ENCODE measurements at regions not wholly inside any gene's neighbourhood (a gene's known extent, or its start where the extent isn't known, plus 50 kb on each side); places are given as distances from the start of the nearest gene placed in this dataset.

DNA sequence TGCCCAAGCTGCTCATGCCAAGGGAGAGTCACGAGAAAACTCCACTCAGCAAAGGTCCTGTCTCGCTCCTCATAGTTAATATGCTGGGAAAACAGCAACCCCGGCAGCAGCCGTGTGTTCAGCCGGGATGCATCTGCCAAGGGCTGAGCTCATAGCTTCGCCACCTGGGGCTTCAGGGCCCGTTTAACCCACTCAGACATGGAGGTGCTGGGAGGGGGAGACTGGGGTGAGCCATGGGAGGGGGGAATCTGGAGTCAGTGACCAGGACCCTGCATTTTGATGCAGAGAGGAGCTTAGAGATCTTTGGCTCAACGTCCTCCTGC, 283.4 kb downstream of the PTPRU start:
- DNase-seq: no peak

DNA sequence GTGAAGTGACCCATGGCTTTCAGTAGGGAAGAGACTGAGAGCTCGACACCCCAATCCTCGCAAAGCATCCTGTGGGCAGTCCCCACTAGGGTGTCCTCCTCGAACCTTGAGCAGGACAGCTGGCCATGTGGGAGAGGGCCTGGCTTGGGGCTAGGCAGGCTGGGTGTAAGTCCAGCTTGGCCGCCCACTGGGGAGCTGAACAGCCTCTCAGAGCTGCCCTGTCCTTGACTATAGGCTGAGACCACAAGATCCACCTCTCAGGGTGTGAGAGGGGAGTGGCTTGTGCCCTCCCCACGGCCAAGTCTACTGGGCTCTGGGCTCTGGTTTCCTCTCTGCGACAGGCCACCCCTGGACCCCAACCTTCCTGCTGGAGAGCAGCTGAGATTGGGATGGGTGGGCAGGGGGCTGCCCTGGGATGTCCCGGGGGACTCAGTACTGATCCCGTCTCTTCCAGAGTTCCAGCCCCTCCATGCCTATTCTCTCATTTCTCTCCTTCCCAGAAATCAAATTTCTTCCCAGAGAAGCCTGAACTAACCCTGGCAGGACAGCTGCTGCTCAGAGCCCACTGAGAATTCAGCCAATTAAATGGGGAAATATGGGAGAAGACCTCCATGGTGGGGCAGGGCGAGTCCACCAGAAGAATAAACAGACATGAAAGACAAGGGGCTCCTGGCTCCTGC, 282.9 kb downstream of the PTPRU start:
- DNase-seq: no peak

DNA sequence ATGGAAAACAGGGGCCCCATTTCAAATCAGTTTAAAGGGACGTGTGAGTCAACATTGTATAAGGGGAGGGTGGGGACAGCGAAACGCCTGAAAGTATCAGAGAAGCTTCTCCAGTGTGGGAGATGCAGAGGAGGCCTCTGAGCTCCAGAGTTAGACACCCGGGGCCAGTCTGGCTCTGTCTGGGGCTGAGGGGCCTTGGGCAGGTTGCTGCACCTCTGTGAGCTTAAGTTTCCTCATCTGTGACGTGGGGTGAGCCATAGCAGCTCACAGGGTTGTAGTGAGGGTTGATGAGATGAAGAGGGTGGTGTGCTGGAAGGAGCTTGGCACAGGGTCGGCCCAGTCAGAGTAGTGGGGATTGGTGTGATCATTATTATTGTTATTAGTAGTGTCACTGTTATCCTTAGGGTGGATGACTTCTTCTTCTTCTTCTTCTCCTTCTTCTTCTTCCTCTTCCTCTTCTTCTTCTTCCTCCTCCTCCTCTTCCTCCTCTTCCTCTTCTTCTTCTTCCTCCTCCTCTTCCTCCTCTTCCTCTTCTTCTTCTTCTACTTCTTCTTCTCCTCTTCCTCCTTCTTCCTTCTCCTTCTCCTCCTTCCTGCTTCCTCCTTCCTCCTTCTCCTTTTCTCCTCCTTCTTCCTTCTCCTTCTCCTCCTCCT, 282.0 kb downstream of the PTPRU start:
- DNase-seq: no peak

DNA sequence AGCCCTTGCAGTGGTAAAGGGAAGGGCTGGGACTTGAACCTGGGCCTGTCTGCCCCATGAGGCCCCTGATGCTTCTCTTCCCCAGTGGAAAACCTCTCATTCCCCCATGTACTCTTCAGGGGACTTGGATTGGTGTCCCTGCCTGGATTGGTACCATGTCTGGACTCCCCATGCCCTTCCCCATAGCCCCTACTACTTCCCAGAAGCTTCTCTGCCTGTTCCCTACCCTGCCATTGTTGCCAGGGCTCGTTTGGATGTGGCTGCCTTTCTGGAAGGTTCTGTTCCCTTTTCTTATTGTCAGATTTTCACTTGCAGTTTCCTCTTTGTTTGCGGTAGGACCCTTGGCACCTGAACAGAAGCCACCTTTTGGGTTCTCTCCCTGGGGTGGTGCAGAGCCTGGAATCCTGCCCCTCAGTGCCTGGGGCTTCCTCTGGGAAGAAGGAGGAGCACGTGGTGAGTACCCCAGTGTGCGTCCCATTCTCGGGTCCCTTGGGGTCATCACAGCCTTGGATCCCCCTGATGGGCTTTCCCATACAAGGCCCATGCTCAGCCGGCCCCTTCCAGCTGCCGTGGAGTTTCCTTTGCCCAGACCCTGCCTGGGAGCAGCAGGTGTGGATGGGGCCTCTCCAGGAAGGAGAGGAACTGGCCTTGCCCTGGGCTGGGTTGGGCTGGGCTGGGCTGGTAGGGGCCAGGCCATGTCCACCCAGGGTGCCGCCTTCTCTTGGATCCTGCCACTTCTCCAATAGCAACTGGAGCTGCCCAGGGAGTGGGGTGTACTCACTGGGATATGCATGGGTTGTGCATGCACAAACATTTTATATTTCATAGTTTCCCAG, 281.1 kb downstream of the PTPRU start:
- no peak for DNase-seq

DNA sequence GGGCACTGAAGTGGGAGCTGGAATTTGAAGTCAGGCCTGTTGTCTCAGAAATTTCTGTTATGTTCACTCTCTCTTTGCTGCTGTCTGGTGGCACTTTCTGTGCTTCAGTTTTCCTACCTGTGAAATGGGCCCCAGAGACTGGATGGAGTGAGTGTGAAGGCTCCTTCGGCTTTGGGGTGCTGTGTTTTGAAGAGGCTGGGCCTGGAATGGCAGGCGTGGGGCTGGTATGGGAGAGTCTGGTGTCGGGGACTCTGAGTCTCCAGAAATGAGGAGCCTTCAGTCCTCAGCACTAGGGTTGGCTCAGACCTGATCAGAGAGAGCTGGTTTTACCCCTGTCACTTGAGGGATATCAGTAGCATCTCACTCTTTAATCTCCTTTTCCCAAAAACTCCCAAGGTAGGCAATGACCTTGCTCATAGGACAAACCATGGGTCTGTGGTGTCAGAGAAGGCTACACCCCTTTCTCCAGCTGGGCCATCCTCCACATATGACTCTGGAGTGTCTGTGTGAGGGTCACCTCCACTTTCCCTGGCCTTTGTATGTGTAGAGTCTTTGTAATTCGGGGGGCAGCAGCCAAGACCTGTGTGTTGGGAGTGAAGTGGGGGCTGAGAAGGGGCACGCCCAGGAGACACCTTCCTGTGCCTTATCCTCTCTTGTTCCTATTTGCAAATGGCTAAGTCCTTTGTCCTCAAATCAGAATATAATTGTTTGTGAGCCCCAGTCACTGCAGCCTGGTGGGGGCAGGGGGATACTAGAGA, 279.9 kb downstream of the PTPRU start:
- DNase-seq: no peak

DNA sequence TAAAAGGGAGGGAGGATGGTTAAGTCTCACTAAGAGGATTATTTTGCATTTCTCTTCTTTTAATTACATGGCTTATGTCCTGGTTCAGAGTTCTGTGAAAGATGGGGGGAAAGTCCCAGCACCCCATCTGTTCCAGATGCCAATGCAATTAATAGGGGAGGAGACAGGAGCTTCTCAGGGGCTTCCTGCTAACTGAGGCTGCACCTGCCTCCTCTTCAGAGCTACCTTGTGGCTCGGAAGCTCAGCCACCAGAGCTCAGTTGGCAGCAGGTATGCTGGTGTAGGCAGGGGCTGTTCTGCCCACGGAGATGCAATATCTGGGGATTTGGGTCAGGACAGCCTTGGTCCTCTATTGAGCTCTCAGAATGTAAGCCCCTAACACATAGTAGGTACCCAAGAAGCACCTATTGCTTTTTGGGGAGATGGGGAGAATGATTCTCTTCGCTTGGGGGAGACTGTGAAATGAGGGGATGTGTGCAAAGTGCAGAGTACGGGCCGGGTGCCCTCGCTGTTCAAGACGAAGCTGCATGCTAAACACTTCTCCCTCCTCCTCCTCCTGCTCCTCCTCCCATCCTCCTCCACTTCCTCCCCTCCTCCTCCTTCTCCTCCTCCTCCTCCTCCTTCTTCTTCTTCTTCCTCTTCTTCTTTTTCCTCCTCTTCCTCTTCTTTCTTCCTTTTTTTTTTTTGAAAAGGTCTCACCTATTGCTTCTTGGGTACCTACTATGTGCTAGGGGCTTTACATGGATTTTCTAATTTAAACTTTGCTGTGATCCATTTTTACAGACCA, 279.0 kb downstream of the PTPRU start:
- no peak for DNase-seq

DNA sequence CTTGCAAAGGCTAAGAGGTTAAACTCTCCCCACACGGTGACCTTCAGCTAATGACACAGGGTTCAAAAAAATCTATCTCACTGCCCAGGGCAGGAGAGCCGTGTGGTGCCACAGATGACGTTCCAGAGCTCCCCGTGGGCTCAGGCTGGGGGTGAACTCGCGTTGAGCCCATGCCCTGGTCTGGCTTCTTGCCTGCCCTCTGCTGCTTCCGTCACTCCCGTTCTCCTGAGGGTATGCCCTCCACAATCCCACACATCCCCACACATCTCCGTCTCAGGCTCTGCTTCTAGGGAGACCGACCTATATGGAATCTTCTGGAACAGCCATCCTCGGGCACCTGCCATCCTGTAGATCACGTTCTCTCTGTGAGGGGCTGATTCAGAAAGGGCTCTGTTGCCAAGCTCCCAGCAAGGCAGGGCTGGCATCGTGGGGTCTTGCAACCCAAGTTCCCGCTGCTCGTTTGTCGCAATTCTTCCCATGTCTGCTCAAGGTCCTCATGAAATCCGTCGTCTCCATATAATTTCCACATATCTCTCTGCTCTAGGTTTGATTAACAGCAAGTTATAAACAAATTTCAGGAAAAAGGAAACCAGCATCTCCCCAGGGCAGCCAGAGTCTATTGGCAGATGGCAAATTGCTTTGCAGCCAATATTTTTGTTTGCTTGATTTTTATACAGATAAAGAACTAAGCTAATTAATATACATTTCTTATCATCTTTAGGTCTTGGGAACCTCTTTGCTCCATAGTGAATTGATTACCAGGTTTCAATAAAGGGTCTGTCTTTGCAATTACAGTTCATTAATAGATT, 278.2 kb downstream of the PTPRU start:
- no peak for DNase-seq

DNA sequence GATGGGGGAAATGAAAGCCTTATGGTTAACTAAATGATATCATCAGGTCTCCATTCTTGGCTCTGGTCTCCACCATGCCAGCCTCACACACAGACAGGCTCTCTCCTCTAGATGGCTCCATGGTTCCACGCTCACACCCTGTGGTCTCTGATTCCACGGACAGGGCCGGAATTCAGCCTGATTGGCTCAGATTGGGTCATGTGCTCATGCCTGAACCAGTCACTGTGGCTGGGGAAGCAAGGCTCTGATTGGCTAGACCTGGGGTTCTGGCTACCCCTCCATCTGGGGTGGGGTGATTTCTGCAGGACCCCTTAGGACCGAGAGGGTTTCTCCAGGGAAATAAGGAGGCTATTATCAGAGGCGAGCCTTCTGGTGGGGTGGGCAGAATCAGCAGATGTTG, 277.0 kb downstream of the PTPRU start:
- DNase-seq: no peak

DNA sequence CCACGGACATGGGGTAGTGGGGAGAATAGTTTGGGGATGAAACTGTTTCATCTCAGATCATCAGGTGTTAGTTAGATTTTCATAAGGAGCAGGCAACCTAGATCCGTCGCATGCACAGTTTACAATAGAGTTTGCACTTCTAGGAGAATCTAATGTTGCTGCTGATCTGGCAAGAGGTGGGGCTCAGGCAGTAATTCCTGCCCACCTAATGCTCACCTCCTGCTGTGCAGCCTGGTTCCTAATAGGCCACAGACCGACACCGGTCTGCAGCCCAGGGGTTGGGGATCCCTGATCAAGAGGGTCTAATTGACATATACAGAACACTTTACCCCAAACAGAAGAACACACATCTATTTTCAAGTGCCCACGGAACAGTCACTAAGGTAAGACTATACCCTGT, 275.1 kb downstream of the PTPRU start:
- DNase-seq: no peak

DNA sequence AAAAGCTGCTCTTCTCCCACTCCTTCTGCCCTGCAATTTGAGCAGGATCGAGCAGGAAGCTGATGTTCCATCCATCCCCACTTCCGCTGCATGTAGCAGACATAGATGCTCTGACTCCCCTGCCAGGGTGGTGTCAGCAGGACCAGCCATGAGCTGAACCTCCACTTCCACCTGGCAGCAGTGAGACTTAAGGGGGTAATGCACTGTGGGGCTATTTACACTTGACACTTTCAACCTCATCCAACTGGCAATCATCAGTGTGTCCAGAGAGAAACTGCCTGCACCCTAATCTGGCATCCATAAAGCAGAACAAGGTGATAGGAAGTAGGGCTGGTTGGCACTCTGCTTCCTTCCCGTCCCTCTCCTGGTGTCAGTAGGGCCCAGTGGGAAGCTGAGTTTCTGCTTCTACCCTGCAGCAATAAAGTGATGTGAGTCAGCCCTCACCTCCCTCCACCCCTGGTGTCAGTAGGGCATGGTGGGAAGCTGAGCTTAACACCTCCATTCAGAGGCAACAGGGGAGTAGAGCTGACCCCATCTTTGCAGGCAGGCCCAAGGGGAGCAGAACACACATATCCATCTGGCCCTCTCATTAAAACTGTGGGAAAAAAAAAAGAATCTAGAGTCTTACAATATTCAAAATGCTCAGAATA, 272.3 kb downstream of the PTPRU start:
- no peak for DNase-seq

DNA sequence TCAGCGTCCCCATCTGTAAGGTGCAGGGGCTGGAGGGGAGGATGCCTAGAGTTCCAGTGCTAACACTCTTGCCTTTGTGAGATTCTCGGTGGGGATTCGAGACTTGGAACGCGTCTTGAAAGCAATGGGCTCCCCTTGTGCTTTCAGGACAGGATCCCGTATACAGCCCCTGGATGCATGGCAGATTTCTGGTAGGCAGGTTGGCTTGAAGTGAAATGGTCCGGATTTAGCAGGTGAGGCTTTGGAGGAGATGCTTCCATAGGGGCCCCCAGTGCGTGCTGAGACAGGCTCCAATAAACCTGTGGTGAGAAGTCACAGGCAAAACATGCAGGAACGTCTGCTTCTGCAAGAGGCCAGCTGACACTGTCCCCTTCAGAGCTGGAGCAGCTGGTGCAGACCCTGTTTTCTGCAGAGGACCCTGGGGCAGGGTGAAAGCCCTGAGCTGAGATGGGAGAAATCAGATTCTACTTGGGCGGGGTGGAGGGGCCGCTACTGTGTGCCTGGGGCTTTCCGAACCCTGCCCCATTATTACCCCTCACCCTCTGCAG, 270.4 kb downstream of the PTPRU start:
- no peak for DNase-seq

DNA sequence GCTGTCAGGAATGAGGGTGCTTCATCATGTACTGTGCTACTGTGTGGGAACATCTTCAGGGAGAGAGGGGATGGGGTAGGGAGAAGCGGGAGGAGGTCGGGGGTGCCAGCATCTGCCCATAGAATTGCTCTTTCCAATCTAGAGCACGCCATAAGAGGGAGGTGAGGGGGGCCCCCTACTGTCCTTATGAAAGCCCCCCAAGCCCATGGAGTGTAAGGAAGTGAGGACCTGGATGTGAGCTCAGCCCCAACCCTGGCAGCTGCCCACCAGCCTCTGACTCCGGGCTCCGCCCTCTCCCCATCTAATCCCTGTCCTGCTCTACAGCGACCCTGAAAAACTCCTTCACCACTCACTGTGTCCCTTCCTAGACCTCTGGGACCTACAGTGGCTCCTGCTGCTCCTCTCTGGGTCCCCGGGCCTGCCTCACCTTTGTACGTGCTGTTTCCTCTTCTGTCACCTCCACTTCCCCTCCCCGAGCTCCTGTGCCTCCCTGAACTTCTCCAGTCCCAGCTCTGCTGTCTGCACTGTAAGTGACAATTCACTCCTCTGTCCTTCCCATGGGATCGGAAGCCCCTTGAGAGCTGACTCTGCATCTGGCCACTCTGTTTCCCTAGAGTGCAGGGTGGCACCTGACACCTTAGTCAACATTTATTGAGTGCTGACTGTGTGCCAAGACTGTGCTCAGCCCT, 269.4 kb downstream of the PTPRU start:
- DNase-seq: no peak

DNA sequence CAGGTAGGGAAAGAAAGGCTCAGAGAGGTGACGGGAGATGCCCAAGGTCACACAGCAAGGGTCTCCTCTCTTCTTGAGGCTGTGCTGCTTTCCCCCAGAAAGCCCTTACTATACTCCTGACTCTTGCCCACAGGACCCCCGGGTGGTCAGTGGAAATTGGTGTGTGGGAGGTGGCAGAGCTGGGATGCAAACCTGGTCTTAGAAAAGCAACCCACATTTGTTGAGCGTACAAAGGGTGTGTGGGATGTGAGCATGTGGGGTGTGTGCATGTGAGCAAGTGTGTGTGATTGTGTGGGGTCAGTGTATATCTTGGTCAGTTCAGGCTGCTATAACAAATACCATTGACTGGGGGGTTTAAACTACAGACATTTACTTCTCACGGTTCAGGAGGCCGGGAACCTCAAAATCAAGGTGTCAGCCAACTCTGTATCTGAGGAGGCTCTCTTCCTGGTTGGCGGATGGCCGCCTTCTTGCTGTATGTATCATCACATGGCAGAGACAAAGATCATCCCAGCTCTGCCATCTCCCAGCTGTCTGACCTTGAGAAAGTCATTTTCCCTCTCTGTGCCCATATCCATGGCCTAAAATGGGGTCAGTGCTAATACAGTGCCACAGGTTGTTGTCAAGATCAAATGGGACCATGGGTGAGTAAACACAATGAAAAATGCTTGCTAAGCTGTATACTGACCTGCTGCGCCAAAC, 268.5 kb downstream of the PTPRU start:
- DNase-seq: no peak

DNA sequence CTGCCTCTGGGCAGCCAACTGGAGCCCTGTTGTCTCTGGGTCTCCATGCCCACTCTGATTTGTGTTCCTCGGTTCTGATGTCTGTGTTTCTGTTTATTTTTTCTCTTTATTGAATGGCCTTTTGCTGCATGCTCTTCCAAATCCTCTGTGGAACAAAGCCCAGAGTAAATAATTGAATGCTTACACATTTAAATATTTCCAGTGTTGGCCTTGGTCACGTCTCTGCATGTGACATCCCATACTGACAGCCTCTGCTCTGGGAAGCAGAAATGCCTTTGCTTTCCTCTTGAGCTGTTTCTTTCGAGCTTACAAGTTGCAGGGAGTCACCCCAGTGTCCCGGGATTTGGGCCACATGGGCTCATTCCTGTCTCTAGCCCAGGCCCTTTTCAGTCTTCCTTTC, 267.9 kb downstream of the PTPRU start:
- no peak for DNase-seq

DNA sequence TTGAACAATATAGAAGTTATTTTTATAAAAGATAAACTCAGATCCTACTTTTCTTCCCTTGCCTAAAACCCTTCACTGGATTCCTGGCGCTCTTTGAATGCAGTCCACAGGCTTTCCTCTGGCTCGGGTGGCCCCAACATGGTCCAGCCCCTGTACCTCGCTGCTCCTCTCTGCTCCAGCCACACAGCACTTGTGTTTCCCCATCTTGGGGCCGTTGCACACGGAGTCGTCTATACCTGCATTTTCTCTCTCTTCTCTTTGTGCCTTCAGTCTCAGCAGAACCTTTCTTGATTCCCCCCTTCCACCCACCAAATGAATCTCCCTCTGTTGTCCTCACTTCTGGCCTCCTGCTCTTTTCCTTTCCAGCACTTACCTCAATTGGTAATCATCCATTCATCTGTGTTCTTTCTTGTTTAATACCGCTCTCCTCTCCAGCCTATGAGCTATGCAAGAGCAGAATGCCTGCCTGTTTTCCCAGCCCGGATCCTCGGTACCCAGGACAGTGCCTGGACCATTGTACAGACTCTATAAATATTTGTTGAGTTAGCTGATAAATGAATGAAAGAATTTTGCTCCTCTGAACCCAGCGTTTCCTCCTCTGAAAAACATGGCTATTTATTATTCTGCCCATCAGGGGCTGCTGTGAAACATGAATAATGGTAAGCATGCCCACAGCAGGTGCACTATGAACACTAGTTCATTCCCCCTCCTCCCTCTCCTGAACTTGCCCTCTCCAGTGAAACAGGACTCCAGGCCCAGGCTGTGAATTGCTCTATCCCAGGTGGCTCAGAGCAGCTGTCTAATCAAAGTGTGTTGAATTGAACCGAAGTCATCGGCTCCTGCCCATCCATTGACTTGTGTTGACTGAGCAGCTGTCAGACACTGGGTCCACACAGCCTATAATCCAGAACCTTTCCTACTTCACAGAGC, 266.9 kb downstream of the PTPRU start:
- no peak for DNase-seq

DNA sequence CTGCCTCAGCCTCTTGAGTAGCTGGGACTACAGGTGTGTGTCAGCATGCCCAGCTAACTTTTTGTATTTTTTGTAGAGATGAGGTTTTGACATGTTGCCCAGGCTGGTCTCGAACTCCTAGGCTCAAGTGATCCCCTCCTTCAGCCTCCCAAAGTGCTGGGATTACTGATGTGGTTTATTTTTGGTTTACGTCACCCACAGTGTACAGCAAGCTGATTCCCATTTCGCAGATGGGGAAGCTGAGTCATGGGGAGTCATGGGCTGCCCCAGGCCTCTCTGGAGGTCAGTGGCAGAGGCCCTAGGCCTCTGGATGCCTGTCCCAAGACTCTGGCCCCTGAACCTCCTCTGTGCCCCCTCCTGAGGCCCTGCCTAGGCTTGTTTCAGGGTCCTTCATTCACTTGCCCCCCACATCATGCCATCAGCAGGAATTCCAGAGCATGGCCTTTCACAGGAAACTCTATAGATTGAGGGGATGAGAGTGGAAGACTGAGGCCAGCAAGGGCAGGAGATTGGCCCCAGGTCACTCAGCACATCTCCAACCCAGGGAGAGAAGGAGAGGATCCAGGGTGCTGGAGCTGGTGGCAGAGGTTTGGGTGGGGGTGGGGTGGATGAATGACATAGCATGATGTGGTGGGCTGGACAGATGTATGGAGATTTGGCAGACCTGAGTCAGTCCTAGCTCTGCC, 266.0 kb downstream of the PTPRU start:
- no peak for DNase-seq

DNA sequence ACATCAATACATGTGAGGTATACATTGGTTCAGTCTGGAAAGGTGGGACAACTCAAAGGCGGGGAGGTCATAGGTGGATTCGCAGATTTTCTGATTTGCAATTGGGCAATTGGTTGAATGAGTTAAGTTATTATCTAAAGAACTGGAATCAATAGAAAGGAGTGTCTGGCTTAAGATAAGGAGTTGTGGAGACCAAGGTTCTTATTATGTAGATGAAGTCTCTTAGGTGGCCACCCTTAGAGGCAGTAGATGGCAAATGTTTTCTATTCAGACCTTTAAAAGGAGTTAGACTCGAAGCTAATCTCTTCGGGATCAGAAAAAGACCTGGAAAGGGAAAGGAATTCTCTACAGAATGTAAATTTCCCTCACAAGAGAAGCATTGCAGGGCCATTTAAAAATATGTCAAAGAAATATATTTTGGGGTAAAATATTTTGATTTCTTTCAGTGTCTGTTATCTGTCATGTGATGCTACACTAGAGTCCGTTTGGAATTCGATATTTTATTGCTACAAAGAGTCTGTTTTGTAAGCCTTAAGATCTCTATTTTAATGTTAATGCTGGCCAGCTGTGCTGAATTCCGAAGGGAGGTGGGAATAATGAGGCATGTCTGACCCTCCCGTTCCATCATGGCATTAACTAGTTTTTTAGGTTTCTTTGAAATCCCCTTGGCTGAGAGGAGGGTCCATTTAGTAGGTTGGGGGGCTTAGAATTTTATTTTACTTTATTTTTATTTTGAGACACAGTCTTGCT, 265.1 kb downstream of the PTPRU start:
- DNase-seq: no peak
